ENCODE measurements at regions not wholly inside any gene's neighbourhood (a gene's known extent, or its start where the extent isn't known, plus 50 kb on each side); places are given as distances from the start of the nearest gene placed in this dataset.

GRCh38 chr1:60679524-60680375, 402.6 kb upstream of the NFIA start:
- TF ChIP-seq ZFX (IDR thresholded peaks at IDR 0.05; ENCODE audit: borderline replicate concordance) (no peak), CTCF (IDR thresholded peaks at IDR 0.05) (no peak)
- H3K27ac ChIP-seq = no peak overlapping the region

GRCh38 chr1:60678802-60679201, 403.6 kb upstream of the NFIA start:
- TF ChIP-seq CTCF (IDR thresholded peaks at IDR 0.05) = no peak
- TF ChIP-seq ZFX (IDR thresholded peaks at IDR 0.05; ENCODE audit: borderline replicate concordance) = no peak
- H3K27ac ChIP-seq = no peak overlapping the region

GRCh38 chr1:60678391-60678790, 404.0 kb upstream of the NFIA start:
- no peak overlapping the region for H3K27ac ChIP-seq
- TF ChIP-seq ZFX (IDR thresholded peaks at IDR 0.05; ENCODE audit: borderline replicate concordance) (no peak), CTCF (IDR thresholded peaks at IDR 0.05) (no peak)

GRCh38 chr1:60672449-60672848, 409.9 kb upstream of the NFIA start:
- H3K27ac ChIP-seq = no peak overlapping the region
- TF ChIP-seq ZFX (IDR thresholded peaks at IDR 0.05; ENCODE audit: borderline replicate concordance) = no peak
- TF ChIP-seq CTCF (IDR thresholded peaks at IDR 0.05) = no peak

- no peak overlapping the region for H3K27ac ChIP-seq
- no peak for TF ChIP-seq CTCF (IDR thresholded peaks at IDR 0.05)
- no peak for TF ChIP-seq ZFX (IDR thresholded peaks at IDR 0.05; ENCODE audit: borderline replicate concordance)
Measured at GRCh38 chr1:60670302-60670701, 412.1 kb upstream of the NFIA start.

- TF ChIP-seq ZFX (IDR thresholded peaks at IDR 0.05; ENCODE audit: borderline replicate concordance) = no peak
- no peak for TF ChIP-seq CTCF (IDR thresholded peaks at IDR 0.05)
- H3K27ac ChIP-seq = no peak overlapping the region
Measured at GRCh38 chr1:60668585-60668984, 413.8 kb upstream of the NFIA start.

GRCh38 chr1:60665311-60665710, 417.1 kb upstream of the NFIA start:
- no peak for TF ChIP-seq CTCF (IDR thresholded peaks at IDR 0.05)
- TF ChIP-seq ZFX (IDR thresholded peaks at IDR 0.05; ENCODE audit: borderline replicate concordance) = no peak
- H3K27ac ChIP-seq = no peak overlapping the region
